Muscle layer of colon (tissue), 2 donors: ENCODE measurements at regions not wholly inside any gene's neighbourhood (a gene's known extent, or its start where the extent isn't known, plus 50 kb on each side); places are given as distances from the start of the nearest gene placed in this dataset.

Experiments used
- H3K27ac ChIP-seq: one replicate; pipeline ENCODE4 v1.7.0; 2013; ENCODE audit warnings: low read depth, mild to moderate bottlenecking, low read length, moderate library complexity
- H3K27me3 ChIP-seq, 2 donors: one replicate each; pipeline ENCODE4 v1.7.0; 2013; ENCODE audit warnings: low read length in 2 of 2, mild to moderate bottlenecking in 2 of 2; ENCODE audit not compliant: insufficient read depth in 2 of 2, control insufficient read depth in 1 of 2
- H3K36me3 ChIP-seq: one replicate; pipeline ENCODE4 v1.7.0; 2013; ENCODE audit warnings: mild to moderate bottlenecking, low read length; ENCODE audit not compliant: insufficient read depth
- H3K4me1 ChIP-seq: one replicate; pipeline ENCODE4 v1.7.0; 2013; ENCODE audit warnings: mild to moderate bottlenecking, low read length; ENCODE audit not compliant: insufficient read depth
- H3K4me3 ChIP-seq, 2 donors: one replicate each; pipeline ENCODE4 v1.7.0; 2013; ENCODE audit warnings: low read length in 2 of 2, low read depth in 1 of 2, mild to moderate bottlenecking in 1 of 2, moderate library complexity in 1 of 2
- H3K9ac ChIP-seq: one replicate; pipeline ENCODE4 v1.7.0; 2013; ENCODE audit warnings: low read length
- H3K9me3 ChIP-seq: one replicate; pipeline ENCODE4 v1.7.0; 2013; ENCODE audit warnings: mild to moderate bottlenecking, low read length
- donor health status: abdominal sarcoma.
- donor health status: Adenocarcinoma of cecum.

GRCh38 chr9:28820741-28821140 lies 1247.5 kb upstream of the C9orf72 start:
- H3K4me1 ChIP-seq: no peaks in the 10 kb centered on the region
- H3K27ac ChIP-seq: no peak overlapping the region
- H3K36me3 ChIP-seq: no peaks in the 10 kb centered on the region
- no peak overlapping the region for H3K9ac ChIP-seq
- no peaks in the 10 kb centered on the region for H3K9me3 ChIP-seq
- H3K27me3 ChIP-seq: no peaks in the 10 kb centered on the region
- no peak overlapping the region for H3K4me3 ChIP-seq

DNA sequence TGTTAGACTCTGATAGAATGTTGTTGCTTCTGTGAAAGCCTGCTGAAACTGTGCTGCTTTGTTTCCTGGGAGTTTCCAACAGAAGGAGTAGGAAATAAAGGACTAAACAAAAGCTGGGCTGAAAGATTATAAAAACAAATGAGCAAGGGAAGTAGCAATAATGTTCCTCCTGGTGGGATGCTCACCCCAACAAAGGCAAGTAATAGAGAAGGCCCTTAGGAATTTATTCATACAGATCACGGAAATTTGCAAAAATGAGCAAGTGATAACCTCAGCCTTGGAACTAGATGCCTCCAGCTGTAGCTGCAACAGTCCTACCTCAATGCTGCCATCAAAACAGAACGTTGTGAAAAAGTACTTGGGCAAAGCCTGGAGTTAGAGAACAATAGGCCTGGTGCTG lies 1248.0 kb upstream of the C9orf72 start:
- Histone ChIP-seq H3K4me1 (no peaks in the 10 kb centered on the region), H3K27me3 (no peaks in the 10 kb centered on the region), H3K4me3 (no peak overlapping the region), H3K9me3 (no peaks in the 10 kb centered on the region), H3K36me3 (no peaks in the 10 kb centered on the region), H3K27ac (no peak overlapping the region), H3K9ac (no peak overlapping the region)

DNA sequence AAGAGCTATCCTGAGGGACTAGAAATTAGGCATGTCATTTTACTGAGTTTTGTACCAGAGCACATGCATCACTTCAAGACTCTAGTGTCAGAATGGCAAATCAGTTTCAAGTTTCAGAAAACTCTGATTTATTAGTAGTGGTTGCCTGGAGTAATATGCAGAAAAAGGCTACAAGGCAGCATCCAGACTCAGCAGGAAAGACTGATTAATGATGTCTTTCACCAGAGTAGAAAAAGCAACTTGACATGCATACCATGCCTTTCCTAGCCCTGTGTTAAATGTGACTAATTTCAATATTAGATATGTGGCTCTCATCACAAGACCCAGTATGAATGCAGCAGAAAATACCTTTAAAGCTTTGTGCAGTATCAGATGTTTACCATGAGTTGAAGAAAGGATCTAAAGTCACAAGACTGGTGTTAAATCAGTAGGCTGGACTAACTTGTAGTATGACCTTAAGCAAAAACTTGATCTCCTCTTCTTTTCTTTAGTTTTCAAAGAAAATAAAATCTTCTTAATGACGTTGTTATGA lies 1251.2 kb upstream of the C9orf72 start:
- Histone ChIP-seq H3K9ac (no peak overlapping the region), H3K27ac (no peak overlapping the region), H3K27me3 (no peaks in the 10 kb centered on the region)

DNA sequence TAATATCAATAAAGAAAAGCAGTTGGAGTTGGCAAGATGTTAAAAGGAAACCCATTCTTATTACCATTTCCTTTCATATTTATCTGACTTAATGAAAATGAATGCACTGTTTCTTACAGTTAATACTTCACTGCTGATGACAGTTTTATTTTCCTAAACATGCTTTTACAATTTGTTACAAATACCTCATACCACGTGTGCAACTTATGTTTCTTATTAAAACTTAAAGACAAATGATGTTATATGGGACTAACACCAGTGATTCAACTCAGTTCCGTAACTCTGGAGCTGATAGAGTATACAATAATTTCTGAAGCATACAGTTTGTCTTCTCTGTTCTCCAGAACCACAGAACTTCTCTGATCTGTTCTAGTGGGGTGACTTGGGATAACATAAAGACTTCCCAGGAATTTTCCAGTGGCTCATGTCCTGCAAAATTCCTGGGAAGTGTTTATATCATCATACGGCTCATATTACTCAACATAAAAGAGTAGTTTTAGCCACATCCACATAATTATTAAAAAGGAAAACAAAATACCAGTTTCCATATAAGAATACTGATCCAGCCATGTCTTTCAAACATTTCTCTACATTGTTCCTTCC lies 1259.0 kb upstream of the C9orf72 start:
- Histone ChIP-seq H3K27ac (no peak overlapping the region), H3K27me3 (no peaks in the 10 kb centered on the region), H3K4me3 (no peak overlapping the region), H3K36me3 (no peaks in the 10 kb centered on the region), H3K9ac (no peak overlapping the region), H3K9me3 (no peaks in the 10 kb centered on the region), H3K4me1 (no peaks in the 10 kb centered on the region)

More for the DNA sequence above, 1251.2 kb upstream of the C9orf72 start:
- Histone ChIP-seq H3K9me3 (no peaks in the 10 kb centered on the region), H3K36me3 (no peaks in the 10 kb centered on the region), H3K4me3 (no peak overlapping the region), H3K4me1 (no peaks in the 10 kb centered on the region)

- Histone ChIP-seq H3K27ac (no peak overlapping the region), H3K4me1 (no peaks in the 10 kb centered on the region), H3K27me3 (no peaks in the 10 kb centered on the region), H3K36me3 (no peaks in the 10 kb centered on the region), H3K9me3 (no peaks in the 10 kb centered on the region), H3K4me3 (no peak overlapping the region), H3K9ac (no peak overlapping the region)
Observed at GRCh38 chr9:28834156-28834555, 1260.9 kb upstream of the C9orf72 start.

GRCh38 chr9:28839778-28840430 lies 1266.6 kb upstream of the C9orf72 start:
- Histone ChIP-seq H3K9me3 (no peaks in the 10 kb centered on the region), H3K27me3 (no peaks in the 10 kb centered on the region), H3K4me1 (no peaks in the 10 kb centered on the region), H3K4me3 (no peak overlapping the region), H3K9ac (no peak overlapping the region), H3K36me3 (no peaks in the 10 kb centered on the region), H3K27ac (no peak overlapping the region)

GRCh38 chr9:28841775-28842174 lies 1268.5 kb upstream of the C9orf72 start:
- Histone ChIP-seq H3K4me1 (no peaks in the 10 kb centered on the region), H3K9ac (no peak overlapping the region), H3K27me3 (no peaks in the 10 kb centered on the region)

GRCh38 chr9:28847331-28847730 lies 1274.0 kb upstream of the C9orf72 start:
- H3K27ac ChIP-seq: no peak overlapping the region
- no peaks in the 10 kb centered on the region for H3K4me1 ChIP-seq
- H3K36me3 ChIP-seq: no peaks in the 10 kb centered on the region
- no peaks in the 10 kb centered on the region for H3K27me3 ChIP-seq
- H3K9me3 ChIP-seq: no peaks in the 10 kb centered on the region
- no peak overlapping the region for H3K9ac ChIP-seq
- H3K4me3 ChIP-seq: no peak overlapping the region

More at GRCh38 chr9:28841775-28842174, 1268.5 kb upstream of the C9orf72 start:
- H3K36me3 ChIP-seq: no peaks in the 10 kb centered on the region
- no peak overlapping the region for H3K27ac ChIP-seq
- H3K9me3 ChIP-seq: no peaks in the 10 kb centered on the region
- no peak overlapping the region for H3K4me3 ChIP-seq

DNA sequence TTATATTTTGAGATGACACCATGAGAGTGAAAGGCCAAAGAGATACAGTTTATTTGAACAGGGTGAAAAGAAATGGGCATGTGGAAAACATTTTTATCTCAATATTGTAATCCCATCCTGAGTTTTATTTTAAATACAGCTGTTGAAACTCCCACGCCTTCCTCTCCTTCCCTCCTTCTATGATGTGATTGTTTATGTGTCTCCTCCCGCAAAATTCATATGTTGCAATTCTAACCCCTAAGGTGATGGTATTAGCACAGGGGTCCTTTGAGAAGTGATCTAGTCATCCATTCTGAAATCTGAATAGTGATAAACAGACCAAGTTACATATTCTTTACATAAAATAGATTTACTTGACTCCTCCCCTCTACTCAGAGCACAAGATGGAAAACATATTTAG lies 1275.4 kb upstream of the C9orf72 start:
- Histone ChIP-seq H3K36me3 (no peaks in the 10 kb centered on the region), H3K4me1 (no peaks in the 10 kb centered on the region), H3K4me3 (no peak overlapping the region), H3K27ac (no peak overlapping the region), H3K9ac (no peak overlapping the region), H3K27me3 (no peaks in the 10 kb centered on the region), H3K9me3 (no peaks in the 10 kb centered on the region)

- Histone ChIP-seq H3K36me3 (no peaks in the 10 kb centered on the region), H3K27ac (no peak overlapping the region), H3K4me1 (no peaks in the 10 kb centered on the region), H3K27me3 (no peaks in the 10 kb centered on the region), H3K9ac (no peak overlapping the region), H3K4me3 (no peak overlapping the region), H3K9me3 (no peaks in the 10 kb centered on the region)
Observed at GRCh38 chr9:28853477-28853876, 1280.2 kb upstream of the C9orf72 start.

- Histone ChIP-seq H3K36me3 (no peaks in the 10 kb centered on the region), H3K4me3 (no peak overlapping the region), H3K4me1 (no peaks in the 10 kb centered on the region), H3K27ac (no peak overlapping the region), H3K27me3 (no peaks in the 10 kb centered on the region), H3K9me3 (no peaks in the 10 kb centered on the region), H3K9ac (no peak overlapping the region)
Observed at GRCh38 chr9:28866951-28867350, 1293.7 kb upstream of the C9orf72 start.
